ENCODE measurements at regions not wholly inside any gene's neighbourhood (a gene's known extent, or its start where the extent isn't known, plus 50 kb on each side); places are given as distances from the start of the nearest gene placed in this dataset.

DNA sequence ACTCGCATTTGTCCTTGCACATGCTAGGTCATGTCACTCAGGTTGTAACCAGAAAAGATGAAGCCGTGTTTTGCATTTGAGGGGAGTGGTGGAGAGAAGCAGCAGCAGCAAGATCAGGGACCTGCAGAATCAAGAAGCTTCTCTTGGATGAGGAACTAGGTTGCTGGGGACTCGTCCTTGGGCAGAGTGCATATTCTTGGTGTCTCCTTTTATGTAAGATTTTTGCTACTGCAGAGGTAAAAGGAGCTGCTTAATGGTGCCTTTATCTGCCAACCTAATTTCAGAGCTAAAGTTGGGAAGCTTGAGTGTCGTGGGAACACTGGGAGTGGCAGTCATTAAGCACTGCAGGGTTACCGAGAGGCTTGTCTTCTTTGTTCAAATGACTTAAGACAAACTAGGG lies 236.5 kb downstream of the MAP2K4 start:
- TF ChIP-seq, protein P1, sequence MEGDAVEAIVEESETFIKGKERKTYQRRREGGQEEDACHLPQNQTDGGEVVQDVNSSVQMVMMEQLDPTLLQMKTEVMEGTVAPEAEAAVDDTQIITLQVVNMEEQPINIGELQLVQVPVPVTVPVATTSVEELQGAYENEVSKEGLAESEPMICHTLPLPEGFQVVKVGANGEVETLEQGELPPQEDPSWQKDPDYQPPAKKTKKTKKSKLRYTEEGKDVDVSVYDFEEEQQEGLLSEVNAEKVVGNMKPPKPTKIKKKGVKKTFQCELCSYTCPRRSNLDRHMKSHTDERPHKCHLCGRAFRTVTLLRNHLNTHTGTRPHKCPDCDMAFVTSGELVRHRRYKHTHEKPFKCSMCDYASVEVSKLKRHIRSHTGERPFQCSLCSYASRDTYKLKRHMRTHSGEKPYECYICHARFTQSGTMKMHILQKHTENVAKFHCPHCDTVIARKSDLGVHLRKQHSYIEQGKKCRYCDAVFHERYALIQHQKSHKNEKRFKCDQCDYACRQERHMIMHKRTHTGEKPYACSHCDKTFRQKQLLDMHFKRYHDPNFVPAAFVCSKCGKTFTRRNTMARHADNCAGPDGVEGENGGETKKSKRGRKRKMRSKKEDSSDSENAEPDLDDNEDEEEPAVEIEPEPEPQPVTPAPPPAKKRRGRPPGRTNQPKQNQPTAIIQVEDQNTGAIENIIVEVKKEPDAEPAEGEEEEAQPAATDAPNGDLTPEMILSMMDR (IDR thresholded peaks at IDR 0.05) = no peak
- TF ChIP-seq POLR2AphosphoS5 (IDR thresholded peaks at IDR 0.05; ENCODE audit: low read depth, low read length) (no peak), SIN3A (IDR thresholded peaks at IDR 0.05; ENCODE audit: borderline replicate concordance, insufficient read depth, low read depth, low read length) (no peak), TCF7L2 (IDR thresholded peaks at IDR 0.05; ENCODE audit: low read depth, low read length) (no peak)
